ENCODE measurements at regions not wholly inside any gene's neighbourhood (a gene's known extent, or its start where the extent isn't known, plus 50 kb on each side); places are given as distances from the start of the nearest gene placed in this dataset.

- TF ChIP-seq SUZ12 (IDR thresholded peaks at IDR 0.05; ENCODE audit: extremely low read depth, insufficient read depth, insufficient read length) (no peak), YY1 (IDR thresholded peaks at IDR 0.05; ENCODE audit: insufficient read depth, insufficient read length) (no peak)
These were observed 1617.5 kb upstream of the TENM3 start for GRCh38 chr4:180625653-180626052.

Data from NT2/D1 (cell line).